NCI-H1436 treated with DMSO at 0.1 percent for 48 hours (cell line): ENCODE measurements at regions not wholly inside any gene's neighbourhood (a gene's known extent, or its start where the extent isn't known, plus 50 kb on each side); places are given as distances from the start of the nearest gene placed in this dataset.

Experiments used
- DNase-seq: peaks from one replicate; lab custom pipeline; 2025; lab: John Stamatoyannopoulos, UW

DNA sequence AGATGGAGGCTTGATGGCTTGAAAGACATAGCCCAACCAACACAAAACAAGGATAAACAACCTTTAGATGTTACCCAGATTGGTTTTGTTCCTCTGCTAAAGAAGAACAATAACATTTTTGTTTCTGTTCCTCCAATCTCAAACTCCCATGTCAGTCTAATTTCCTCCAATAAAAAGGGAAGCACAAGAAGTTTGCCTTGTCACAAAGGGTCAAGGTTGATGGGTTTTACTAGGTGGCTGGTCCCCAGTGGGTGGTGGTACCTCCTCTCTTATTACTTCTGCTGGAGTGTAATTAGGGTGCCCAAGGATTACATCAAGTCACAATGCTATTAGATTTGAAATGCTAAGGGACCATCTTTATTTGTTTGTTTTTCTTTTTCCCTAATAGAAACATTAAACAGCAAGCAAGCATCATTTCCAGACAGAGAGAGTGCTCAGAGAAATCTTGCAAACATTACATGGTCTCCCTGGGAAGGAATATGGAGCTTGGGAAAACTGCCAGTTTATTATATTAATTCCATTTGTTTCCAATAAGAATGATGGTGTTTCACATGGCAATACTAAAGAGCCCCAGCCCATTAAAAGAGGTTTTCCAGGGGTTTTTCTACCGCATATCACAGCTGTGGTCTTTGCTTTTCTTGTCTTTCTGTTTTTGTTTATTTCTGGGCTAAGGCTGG is 78.3 kb upstream of the AOAH start:
- DNase-seq = no peak

- no peak for DNase-seq
Measured at GRCh38 chr7:36796850-36797536, 72.7 kb upstream of the AOAH start.

DNA sequence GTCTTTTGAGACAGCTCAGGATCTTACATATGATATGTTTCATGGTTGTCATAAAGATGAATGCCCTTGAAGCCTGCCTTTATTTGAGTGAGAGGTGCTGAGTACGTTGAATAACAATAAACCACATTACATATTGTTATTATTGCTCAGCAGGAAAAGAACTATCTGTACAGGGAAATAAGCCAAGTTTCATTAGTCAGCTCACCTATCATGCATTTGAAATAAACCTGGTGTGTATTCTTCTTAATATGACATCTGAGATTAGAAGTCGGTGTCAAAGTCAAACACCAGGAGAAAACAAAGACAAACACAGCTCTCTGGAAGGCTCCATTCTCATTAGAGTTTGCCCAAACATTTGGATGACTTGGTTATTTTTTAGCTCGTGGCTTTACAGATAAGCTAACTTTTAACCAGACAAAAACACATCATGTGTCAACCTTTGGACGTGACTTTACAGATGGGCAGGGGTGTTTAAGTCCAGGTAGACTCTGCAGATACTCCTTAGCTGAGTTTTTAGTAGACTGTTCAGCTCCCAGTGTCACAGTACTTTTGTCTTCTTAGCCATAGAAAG is 71.2 kb upstream of the AOAH start:
- no peak for DNase-seq

DNA sequence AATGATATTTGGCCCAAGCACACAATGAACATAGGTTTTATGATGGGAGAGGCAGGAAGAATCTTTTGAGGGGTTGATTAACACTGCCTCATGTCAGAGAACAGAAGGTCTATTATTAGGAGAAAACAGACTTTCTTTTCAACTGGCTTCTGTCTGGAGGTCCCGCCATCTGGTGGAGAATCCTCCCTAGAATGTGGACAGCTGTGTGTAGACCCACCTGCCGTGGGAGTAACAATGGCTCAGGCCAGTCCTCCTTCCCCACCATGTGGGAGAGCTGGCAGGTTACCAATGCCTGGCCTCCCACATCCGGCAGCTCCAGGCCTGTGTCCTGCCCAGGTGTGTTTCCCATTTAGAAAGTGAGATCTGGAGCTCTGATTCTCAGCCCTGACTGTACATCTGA is 70.4 kb upstream of the AOAH start:
- DNase-seq = no peak

GRCh38 chr7:36792421-36792820 is 68.1 kb upstream of the AOAH start:
- DNase-seq = no peak

DNA sequence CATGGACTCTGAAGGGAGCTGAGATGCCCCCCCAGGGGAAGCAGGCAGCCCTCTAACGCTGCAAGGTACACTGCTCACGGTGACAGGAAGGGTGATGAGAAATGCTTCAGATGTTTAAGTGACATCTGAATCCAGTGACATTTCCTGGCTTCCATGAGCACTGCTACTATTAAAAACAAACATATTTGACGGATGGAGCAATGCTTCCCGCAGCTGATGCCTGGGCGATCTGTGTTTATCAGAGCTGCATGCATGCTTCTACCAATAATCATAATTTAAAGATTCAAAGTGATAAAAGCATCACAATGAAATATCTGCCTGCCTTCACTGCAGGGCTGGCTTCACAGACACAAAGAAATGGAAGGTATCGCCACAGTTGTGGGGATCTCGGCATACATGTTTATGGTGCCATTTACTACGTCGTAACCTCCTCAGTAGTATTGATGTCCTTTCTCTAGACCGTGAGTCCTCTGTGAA is 66.1 kb upstream of the AOAH start:
- DNase-seq = no peak

GRCh38 chr7:36788825-36789470 is 64.7 kb upstream of the AOAH start:
- DNase-seq = no peak

- DNase-seq = no peak
Measured at GRCh38 chr7:36787933-36788378, 63.7 kb upstream of the AOAH start.

DNA sequence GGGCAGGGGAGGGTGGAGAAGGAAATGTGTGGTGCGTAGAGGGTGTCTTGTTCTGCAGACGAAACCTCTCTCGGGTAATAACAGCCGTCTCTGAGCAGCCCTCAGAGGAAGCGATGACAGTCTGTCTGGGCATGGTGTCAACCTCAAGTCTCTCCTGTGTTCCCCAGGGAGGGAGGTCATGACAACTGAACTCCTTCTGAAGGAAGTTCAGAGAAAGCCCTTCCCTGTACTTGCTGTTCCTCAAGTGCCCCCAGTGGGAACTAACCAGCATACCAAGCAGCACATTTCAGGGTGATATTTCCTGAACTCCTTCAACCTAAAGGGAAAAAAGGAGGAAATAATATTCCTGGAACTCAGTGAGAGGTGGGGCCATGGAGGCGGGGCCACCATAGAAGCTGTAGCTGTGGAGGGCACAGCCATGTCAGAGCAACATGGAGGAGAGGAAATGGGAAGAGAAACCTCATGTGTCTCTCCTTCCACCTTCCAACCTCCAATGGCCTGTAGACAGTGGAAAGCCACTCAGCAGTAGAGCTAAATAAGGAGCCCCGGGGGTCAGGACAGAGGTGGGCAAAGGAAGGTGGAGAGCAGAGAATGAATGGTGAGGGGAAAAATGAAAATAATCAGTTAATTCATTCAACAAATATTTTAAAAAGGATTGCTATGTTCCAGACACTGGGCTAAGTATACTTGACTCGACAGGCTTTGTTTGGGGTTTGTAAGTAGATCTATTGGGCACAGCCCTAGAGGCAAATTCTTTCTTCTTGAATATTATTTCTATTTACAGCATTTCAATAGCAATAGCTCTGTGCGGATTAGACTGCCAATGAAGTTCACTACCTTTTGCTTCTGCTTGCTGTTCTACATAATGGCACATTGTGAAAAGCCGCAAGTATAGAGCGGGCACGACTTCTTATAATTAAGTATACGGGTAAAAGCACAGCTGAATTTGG is 61.0 kb upstream of the AOAH start:
- DNase-seq = peak; percentile 22

GRCh38 chr7:36781011-36781738 is 56.9 kb upstream of the AOAH start:
- DNase-seq = no peak

DNA sequence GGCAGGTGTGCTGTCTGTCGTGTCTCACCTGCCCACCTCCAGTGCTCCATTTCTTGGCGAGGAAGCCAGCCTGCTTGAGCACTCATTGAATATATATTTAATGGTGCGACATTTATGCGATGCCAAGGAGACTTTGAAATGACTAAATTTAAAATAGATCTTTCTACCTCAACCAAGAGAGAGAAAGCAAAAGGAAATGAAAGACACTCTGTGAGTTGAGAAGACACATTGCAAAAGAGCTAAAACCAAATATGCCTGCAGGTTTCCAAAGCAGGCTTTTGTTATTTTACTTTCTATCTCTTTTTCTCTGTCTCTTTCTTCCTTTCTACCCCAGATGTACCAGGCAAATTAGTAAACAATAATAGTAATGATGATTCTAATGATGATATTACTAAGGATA is 53.6 kb upstream of the AOAH start:
- no peak for DNase-seq

GRCh38 chr7:36777062-36777461 is 52.8 kb upstream of the AOAH start:
- no peak for DNase-seq

DNA sequence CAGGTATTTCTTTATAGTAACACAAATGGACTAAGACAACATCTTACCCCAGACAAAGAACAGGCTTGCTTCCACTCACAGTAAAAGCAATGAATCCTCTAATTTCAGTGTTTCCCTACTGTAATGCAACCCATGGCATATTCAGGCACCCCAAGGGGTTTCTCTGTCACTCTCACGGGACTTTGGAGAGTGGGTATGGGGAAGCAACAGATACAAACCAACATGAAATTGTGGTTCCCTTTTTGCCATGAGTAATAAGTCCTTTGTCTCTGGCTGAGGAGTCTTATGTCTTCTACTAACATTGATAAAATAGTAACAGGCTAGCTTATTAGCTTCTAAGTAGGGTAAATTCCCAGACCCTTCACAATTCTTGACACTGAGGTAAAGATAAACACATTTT is 51.4 kb upstream of the AOAH start:
- DNase-seq = no peak

DNA sequence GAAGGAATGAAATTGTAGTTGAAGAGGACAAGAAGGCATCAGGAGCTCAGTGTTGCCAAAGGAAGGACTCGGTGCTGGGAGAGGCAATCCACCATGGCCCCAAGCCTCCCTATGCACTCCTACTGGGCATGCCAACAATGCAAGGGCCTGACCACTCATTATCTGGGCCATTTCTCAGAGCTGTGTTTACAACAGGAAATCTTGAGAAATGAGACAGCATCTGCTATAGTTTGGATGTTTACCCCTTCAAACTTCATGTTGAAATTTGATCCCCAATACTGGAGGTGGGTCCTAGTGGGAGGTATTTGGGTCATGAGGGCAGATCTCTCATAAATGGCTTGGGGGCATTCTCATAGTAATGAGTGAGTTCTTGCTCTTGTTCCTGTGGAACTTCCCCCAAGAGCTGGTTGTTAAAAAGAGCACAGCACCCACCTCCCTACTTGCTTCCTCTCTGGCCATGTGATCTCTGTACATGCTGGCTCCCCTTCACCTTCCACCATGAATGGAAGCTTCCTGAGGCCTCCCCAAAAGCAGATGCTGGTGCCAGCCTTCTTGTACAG is 50.8 kb upstream of the AOAH start:
- DNase-seq = no peak
